DMS53 (cell line): ENCODE measurements at regions not wholly inside any gene's neighbourhood (a gene's known extent, or its start where the extent isn't known, plus 50 kb on each side); places are given as distances from the start of the nearest gene placed in this dataset.

Source experiments
- DNase-seq: peaks from one replicate; lab custom pipeline; 2025; lab: John Stamatoyannopoulos, UW

- peak; percentile 41 for DNase-seq
These were observed 471.0 kb downstream of the INSC start for GRCh38 chr11:15585602-15586331.

DNA sequence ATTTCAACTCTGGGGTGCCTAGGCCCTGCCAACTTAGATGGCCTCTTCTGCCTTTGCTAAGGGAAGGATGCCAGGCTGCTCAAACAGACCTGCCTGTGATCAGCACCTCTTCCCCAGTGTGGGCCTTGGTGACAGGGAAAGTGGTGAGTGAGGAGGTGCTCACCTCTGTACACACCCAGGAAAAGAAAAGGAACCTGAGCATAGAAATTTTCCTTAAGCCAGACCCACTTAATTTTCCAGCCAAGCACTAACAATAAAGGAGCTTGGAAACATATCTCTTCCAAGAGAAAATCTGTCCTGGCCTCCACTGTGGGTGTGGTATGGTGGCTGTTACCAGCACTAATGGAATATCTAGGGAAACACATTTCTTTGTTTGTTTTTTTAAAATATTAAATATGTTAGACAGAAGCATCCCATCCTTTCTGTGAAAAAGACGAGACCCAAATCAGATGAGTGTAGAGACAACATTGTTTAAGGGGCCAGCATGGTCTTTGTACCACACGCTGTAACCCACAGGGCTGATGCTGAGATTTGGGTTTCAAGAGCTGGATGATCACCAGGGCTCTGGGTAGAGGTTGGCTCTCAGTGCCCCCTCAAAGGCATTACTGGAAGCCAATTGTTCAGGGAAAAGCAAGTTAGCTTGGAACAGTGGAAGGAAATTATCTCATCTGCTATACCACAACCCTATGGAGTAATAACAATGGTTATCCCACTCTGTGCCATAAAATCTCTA lies 472.2 kb downstream of the INSC start:
- DNase-seq: no peak

DNA sequence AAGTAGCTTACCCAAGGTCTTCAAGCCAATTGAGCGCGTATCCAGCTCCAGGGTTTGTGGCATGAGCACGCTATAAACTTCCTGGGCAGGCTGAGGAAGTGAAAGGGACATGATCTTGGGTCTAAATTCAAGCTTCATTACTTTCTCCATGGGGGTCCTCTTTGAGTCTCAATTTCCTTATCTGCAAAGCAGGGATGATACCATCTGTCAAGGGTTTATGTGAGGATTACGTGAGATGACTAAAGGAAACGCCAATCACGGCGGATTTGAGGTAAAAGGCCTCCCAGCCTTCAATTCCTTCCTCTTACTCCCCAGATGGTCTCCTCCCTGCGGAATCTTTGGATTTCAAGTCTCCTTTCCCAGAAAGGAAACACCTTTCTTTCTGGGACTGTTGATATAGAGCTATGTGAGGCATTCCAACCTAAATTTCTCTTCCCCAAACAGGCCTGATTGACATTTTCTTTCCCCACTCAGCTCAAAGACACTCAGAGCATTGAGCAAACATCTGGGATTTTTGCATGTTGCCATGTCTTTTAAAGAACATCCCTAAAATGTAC lies 474.4 kb downstream of the INSC start:
- DNase-seq: no peak

DNA sequence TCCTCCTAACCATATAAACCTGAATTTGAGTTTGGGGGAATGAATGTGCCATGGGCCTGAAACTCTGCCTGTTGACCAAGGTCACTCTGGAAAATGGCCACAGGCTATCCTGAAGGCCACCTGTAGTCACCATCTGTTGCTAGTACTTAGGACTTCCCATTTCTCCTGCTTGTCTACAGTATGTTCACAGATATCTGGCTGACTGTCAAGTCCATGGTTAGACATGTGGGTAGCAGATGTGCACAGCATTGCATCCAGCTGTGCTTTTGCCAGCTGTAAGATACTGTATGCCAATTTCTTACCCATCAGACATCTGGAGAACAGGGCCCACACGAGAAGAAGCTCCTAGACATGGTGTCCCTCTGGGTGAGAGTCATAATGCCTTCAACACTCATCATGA lies 475.4 kb downstream of the INSC start:
- no peak for DNase-seq

DNA sequence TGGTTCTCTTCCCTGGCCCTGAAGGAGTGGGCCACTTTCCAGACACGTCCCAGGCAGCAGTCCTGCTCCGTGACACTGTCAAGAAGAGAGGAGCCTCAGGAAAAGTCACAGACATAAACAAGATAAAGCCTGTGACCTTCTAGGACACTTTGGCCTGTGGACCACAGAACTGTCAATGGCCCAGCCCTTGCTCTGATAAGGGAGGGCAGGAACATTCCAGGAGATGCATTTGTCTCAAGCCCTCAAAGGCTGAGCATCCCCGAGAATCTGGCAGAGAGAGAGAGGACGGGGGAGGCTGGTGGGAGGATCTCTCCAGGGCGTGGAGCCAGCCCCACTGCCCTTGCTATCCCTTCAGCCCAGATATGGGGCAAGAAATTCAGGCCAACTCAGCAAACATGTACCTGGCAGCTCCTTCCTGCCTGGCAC lies 476.4 kb downstream of the INSC start:
- no peak for DNase-seq

- DNase-seq: no peak
These were observed 479.9 kb downstream of the INSC start for GRCh38 chr11:15594607-15595006.

GRCh38 chr11:15599376-15599775 lies 484.7 kb downstream of the INSC start:
- DNase-seq: no peak

- no peak for DNase-seq
These were observed 487.3 kb downstream of the INSC start for GRCh38 chr11:15602047-15602446.

GRCh38 chr11:15602785-15603567 lies 488.3 kb downstream of the INSC start:
- no peak for DNase-seq

- DNase-seq: no peak
These were observed 490.4 kb downstream of the INSC start for GRCh38 chr11:15605094-15605493.

- DNase-seq: no peak
These were observed 492.8 kb downstream of the INSC start for GRCh38 chr11:15607361-15608036.

- DNase-seq: no peak
These were observed 494.7 kb downstream of the INSC start for GRCh38 chr11:15609445-15609844.

DNA sequence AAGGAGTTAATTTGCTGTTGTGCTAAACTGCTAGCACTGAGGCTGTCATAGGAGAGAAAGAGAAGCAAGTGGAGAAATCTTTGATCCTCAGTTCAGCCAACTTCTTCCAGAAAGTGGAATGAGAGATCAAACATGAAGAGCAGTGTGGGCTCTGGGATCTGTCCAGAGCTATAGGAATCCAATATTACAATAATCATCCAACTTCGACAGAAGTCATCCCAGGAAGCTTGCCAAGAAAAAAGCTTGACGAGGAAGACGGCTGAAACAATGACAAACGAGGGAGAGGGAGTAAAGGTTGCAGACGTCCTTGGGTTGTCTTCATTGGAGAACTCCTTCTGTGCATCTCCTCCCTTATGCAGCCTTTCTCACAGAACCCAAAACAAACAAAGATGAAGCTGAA lies 496.2 kb downstream of the INSC start:
- no peak for DNase-seq

GRCh38 chr11:15613251-15613650 lies 498.5 kb downstream of the INSC start:
- DNase-seq: no peak

GRCh38 chr11:15613789-15614188 lies 499.1 kb downstream of the INSC start:
- no peak for DNase-seq

DNA sequence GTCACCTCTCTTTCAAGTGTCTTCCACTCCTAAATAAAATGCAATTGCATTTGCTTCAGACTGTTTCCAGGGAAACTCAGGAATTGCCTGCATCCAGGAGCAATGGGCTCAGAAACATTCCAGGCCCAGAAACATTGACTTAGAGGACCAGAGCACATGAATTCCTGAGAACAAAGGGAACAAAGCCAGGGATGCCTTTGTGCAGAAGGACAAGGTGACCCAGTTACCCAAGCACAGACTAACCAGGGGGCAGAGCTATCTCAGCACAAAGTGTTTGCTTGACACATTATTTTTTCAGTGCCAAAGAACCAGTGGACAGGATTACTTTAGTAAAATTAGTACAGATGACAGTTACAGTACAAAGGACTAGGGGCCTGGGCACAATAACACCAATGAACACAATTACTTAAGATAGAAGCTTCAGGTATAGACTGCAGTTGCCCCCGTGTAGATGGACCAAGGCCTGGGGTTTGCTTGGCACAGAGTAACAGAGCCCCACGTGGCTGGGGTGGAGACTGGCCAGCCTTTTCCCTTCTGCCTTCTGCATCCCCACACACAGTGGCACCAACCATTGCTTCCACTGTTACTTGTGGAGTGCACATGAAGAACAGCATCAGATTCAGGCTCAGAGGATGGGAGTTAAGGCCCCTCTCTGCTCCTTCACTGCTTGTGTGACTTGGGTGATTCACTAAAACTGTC lies 500.8 kb downstream of the INSC start:
- no peak for DNase-seq

- DNase-seq: peak; percentile 15
These were observed 501.7 kb downstream of the INSC start for GRCh38 chr11:15616130-15617105.

GRCh38 chr11:15617126-15617525 lies 502.4 kb downstream of the INSC start:
- no peak for DNase-seq

- peak; percentile 53 for DNase-seq
These were observed 503.9 kb downstream of the INSC start for GRCh38 chr11:15618583-15619032.

DNA sequence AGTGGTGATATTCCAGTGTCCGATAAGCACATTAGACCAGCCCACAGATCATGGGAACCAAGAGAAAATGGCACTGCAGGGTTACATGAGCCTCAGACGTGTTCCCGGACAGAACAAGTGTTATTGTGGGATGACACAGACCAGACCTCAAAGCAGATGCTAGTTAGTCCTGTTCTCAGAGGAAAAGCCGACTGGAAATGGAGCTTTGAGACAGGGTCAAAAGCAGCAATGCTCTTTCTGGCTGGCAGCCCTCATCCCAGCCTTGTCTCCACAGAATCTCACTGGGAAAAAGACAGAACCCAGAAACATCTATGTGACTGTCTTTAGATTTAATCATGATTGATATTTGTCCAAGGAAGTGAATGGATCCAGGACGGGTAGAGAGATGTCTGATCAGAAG lies 506.8 kb downstream of the INSC start:
- DNase-seq: no peak
